ENCODE measurements at regions not wholly inside any gene's neighbourhood (a gene's known extent, or its start where the extent isn't known, plus 50 kb on each side); places are given as distances from the start of the nearest gene placed in this dataset.
"Not testable (repeated sequence)": the region's sequence is repeated elsewhere in the genome, so short reads cannot be mapped to it uniquely, and the experiment has no call there.

- not testable (repeated sequence) for ATAC-seq (ENCODE audit: low read depth); H3K4me3 Mint-ChIP-seq
These were observed 197.5 kb downstream of the SLCO4C1 start for GRCh38 chr5:102098606-102099005.

GRCh38 chr5:102090770-102091169 is 205.3 kb downstream of the SLCO4C1 start:
- POLR2A ChIA-PET: no interaction called here
- peaks cover 1% of the 10 kb centered on the region for H3K9me3 Mint-ChIP-seq
- no peaks in the 10 kb centered on the region for H3K4me1 Mint-ChIP-seq
- H3K27me3 Mint-ChIP-seq: no peaks in the 10 kb centered on the region
- H3K4me3 Mint-ChIP-seq: no peak overlapping the region
- no peaks in the 10 kb centered on the region for H3K36me3 Mint-ChIP-seq
- H3K27ac Mint-ChIP-seq: no peak overlapping the region
- DNase-seq (no peak), ATAC-seq (ENCODE audit: low read depth) (no peak)

More at GRCh38 chr5:102098606-102099005, 197.5 kb downstream of the SLCO4C1 start:
- POLR2A ChIA-PET, H3K36me3 Mint-ChIP-seq, H3K4me1 Mint-ChIP-seq, H3K9me3 Mint-ChIP-seq, DNase-seq, H3K27ac Mint-ChIP-seq, H3K27me3 Mint-ChIP-seq: not testable (repeated sequence)

- no peaks in the 10 kb centered on the region for H3K36me3 Mint-ChIP-seq
- POLR2A ChIA-PET: no interaction called here
- H3K27me3 Mint-ChIP-seq: no peaks in the 10 kb centered on the region
- H3K9me3 Mint-ChIP-seq: peaks cover 1% of the 10 kb centered on the region
- DNase-seq (no peak), ATAC-seq (ENCODE audit: low read depth) (no peak)
- H3K27ac Mint-ChIP-seq: no peak overlapping the region
- H3K4me3 Mint-ChIP-seq: no peak overlapping the region
- H3K4me1 Mint-ChIP-seq: no peaks in the 10 kb centered on the region
These were observed 206.2 kb downstream of the SLCO4C1 start for GRCh38 chr5:102089883-102090282.

GRCh38 chr5:102087906-102088305 is 208.2 kb downstream of the SLCO4C1 start:
- POLR2A ChIA-PET: no interaction called here
- H3K4me3 Mint-ChIP-seq: no peak overlapping the region
- DNase-seq (no peak), ATAC-seq (ENCODE audit: low read depth) (no peak)
- no peak overlapping the region for H3K27ac Mint-ChIP-seq
- H3K27me3 Mint-ChIP-seq: no peaks in the 10 kb centered on the region
- no peaks in the 10 kb centered on the region for H3K36me3 Mint-ChIP-seq
- H3K9me3 Mint-ChIP-seq: peaks cover 4% of the 10 kb centered on the region
- no peaks in the 10 kb centered on the region for H3K4me1 Mint-ChIP-seq

- H3K4me1 Mint-ChIP-seq: no peaks in the 10 kb centered on the region
- no peak overlapping the region for H3K27ac Mint-ChIP-seq
- DNase-seq (no peak), ATAC-seq (ENCODE audit: low read depth) (no peak)
- H3K4me3 Mint-ChIP-seq: no peak overlapping the region
- POLR2A ChIA-PET: no interaction called here
- H3K36me3 Mint-ChIP-seq: no peaks in the 10 kb centered on the region
- H3K27me3 Mint-ChIP-seq: no peaks in the 10 kb centered on the region
- H3K9me3 Mint-ChIP-seq: peaks cover 6% of the 10 kb centered on the region
These were observed 215.8 kb downstream of the SLCO4C1 start for GRCh38 chr5:102080288-102080687.

- no peaks in the 10 kb centered on the region for H3K4me1 Mint-ChIP-seq
- ATAC-seq (ENCODE audit: low read depth): no peak
- H3K4me3 Mint-ChIP-seq: no peak overlapping the region
- DNase-seq: no peak
- H3K27ac Mint-ChIP-seq: no peak overlapping the region
- no peaks in the 10 kb centered on the region for H3K36me3 Mint-ChIP-seq
- H3K27me3 Mint-ChIP-seq: no peaks in the 10 kb centered on the region
- H3K9me3 Mint-ChIP-seq: peaks cover 4% of the 10 kb centered on the region
- POLR2A ChIA-PET: no interaction called here
These were observed 218.2 kb downstream of the SLCO4C1 start for GRCh38 chr5:102077920-102078319.

- POLR2A ChIA-PET: no interaction called here
- H3K36me3 Mint-ChIP-seq: no peaks in the 10 kb centered on the region
- ATAC-seq (ENCODE audit: low read depth) (no peak), DNase-seq (no peak)
- no peaks in the 10 kb centered on the region for H3K27me3 Mint-ChIP-seq
- H3K9me3 Mint-ChIP-seq: no peaks in the 10 kb centered on the region
- no peak overlapping the region for H3K27ac Mint-ChIP-seq
- no peaks in the 10 kb centered on the region for H3K4me1 Mint-ChIP-seq
- no peak overlapping the region for H3K4me3 Mint-ChIP-seq
These were observed 226.1 kb downstream of the SLCO4C1 start for GRCh38 chr5:102069974-102070373.

- H3K9me3 Mint-ChIP-seq: no peaks in the 10 kb centered on the region
- H3K4me3 Mint-ChIP-seq: no peak overlapping the region
- H3K36me3 Mint-ChIP-seq: no peaks in the 10 kb centered on the region
- H3K27me3 Mint-ChIP-seq: no peaks in the 10 kb centered on the region
- no peaks in the 10 kb centered on the region for H3K4me1 Mint-ChIP-seq
- H3K27ac Mint-ChIP-seq: no peak overlapping the region
- ATAC-seq (ENCODE audit: low read depth): no peak
- POLR2A ChIA-PET: no interaction called here
- DNase-seq: no peak
These were observed 227.2 kb downstream of the SLCO4C1 start for GRCh38 chr5:102068870-102069269.

- Mint-ChIP-seq H3K9me3 (peaks cover 4% of the 10 kb centered on the region), H3K4me3 (no peak overlapping the region), H3K36me3 (no peaks in the 10 kb centered on the region), H3K4me1 (no peaks in the 10 kb centered on the region), H3K27me3 (no peaks in the 10 kb centered on the region), H3K27ac (no peak overlapping the region)
- ATAC-seq (ENCODE audit: low read depth) (no peak), DNase-seq (no peak)
- POLR2A ChIA-PET: no interaction called here
These were observed 246.6 kb downstream of the SLCO4C1 start for GRCh38 chr5:102049517-102049916.

- DNase-seq (no peak), ATAC-seq (ENCODE audit: low read depth) (no peak)
- H3K4me3 Mint-ChIP-seq: no peak overlapping the region
- H3K36me3 Mint-ChIP-seq: no peaks in the 10 kb centered on the region
- POLR2A ChIA-PET: no interaction called here
- no peaks in the 10 kb centered on the region for H3K27me3 Mint-ChIP-seq
- no peaks in the 10 kb centered on the region for H3K4me1 Mint-ChIP-seq
- H3K27ac Mint-ChIP-seq: no peak overlapping the region
- H3K9me3 Mint-ChIP-seq: peaks cover 4% of the 10 kb centered on the region
These were observed 247.1 kb downstream of the SLCO4C1 start for GRCh38 chr5:102048940-102049339.

GRCh38 chr5:102047073-102047472 is 249.0 kb downstream of the SLCO4C1 start:
- POLR2A ChIA-PET; H3K36me3 Mint-ChIP-seq; H3K4me1 Mint-ChIP-seq; H3K27me3 Mint-ChIP-seq; H3K4me3 Mint-ChIP-seq; H3K9me3 Mint-ChIP-seq; ATAC-seq (ENCODE audit: low read depth); DNase-seq; H3K27ac Mint-ChIP-seq: not testable (repeated sequence)

- Mint-ChIP-seq H3K27ac (no peak overlapping the region), H3K27me3 (no peaks in the 10 kb centered on the region), H3K4me3 (no peak overlapping the region), H3K9me3 (peaks cover 2% of the 10 kb centered on the region), H3K36me3 (no peaks in the 10 kb centered on the region), H3K4me1 (no peaks in the 10 kb centered on the region)
- DNase-seq: no peak
- no peak for ATAC-seq (ENCODE audit: low read depth)
- POLR2A ChIA-PET: no interaction called here
These were observed 255.8 kb downstream of the SLCO4C1 start for GRCh38 chr5:102040326-102040725.

- H3K36me3 Mint-ChIP-seq: no peaks in the 10 kb centered on the region
- no peaks in the 10 kb centered on the region for H3K9me3 Mint-ChIP-seq
- H3K27me3 Mint-ChIP-seq: no peaks in the 10 kb centered on the region
- H3K27ac Mint-ChIP-seq: no peak overlapping the region
- H3K4me3 Mint-ChIP-seq: no peak overlapping the region
- DNase-seq (no peak), ATAC-seq (ENCODE audit: low read depth) (no peak)
- POLR2A ChIA-PET: no interaction called here
- no peaks in the 10 kb centered on the region for H3K4me1 Mint-ChIP-seq
These were observed 259.2 kb downstream of the SLCO4C1 start for GRCh38 chr5:102036927-102037326.

GRCh38 chr5:102031711-102032110 is 264.4 kb downstream of the SLCO4C1 start:
- no peaks in the 10 kb centered on the region for H3K9me3 Mint-ChIP-seq
- no peak overlapping the region for H3K27ac Mint-ChIP-seq
- no peaks in the 10 kb centered on the region for H3K27me3 Mint-ChIP-seq
- DNase-seq (no peak), ATAC-seq (ENCODE audit: low read depth) (no peak)
- no peak overlapping the region for H3K4me3 Mint-ChIP-seq
- no peaks in the 10 kb centered on the region for H3K4me1 Mint-ChIP-seq
- POLR2A ChIA-PET: no interaction called here
- H3K36me3 Mint-ChIP-seq: no peaks in the 10 kb centered on the region

GRCh38 chr5:102018690-102019089 is 277.4 kb downstream of the SLCO4C1 start:
- no peaks in the 10 kb centered on the region for H3K36me3 Mint-ChIP-seq
- H3K27me3 Mint-ChIP-seq: peaks cover 2% of the 10 kb centered on the region
- no peak overlapping the region for H3K4me3 Mint-ChIP-seq
- H3K4me1 Mint-ChIP-seq: no peaks in the 10 kb centered on the region
- DNase-seq: no peak
- no peak for ATAC-seq (ENCODE audit: low read depth)
- no peak overlapping the region for H3K27ac Mint-ChIP-seq
- POLR2A ChIA-PET: no interaction called here
- H3K9me3 Mint-ChIP-seq: no peaks in the 10 kb centered on the region
